ENCODE measurements at regions not wholly inside any gene's neighbourhood (a gene's known extent, or its start where the extent isn't known, plus 50 kb on each side); places are given as distances from the start of the nearest gene placed in this dataset.

DNA sequence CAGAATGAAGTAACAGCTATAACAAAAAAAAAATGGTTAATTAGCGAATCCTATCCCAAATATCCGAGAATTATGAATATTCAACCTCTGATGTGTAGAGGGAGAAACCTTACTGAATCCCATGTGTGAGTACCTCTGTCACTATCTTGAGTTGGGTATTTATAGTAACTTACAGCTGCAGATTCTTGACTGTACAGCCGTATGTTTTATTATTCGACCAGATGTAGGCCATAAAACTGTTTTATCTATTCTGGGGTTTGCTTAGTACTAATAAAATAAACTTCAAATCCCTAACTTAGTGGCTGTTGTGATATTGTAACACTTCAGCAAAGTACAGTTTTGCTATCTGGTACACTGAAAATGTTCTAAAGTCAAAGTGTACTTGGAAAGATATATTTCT, 120.0 kb downstream of the EFNB2 start:
- Mint-ChIP-seq H3K9me3 (ENCODE audit: low read depth) (no peaks in the 10 kb centered on the region), H3K4me1 (ENCODE audit: low read depth) (no peaks in the 10 kb centered on the region), H3K27ac (ENCODE audit: unreplicated experiment) (no peak overlapping the region), H3K36me3 (ENCODE audit: low read depth) (no peaks in the 10 kb centered on the region), H3K4me3 (ENCODE audit: unreplicated experiment) (no peak overlapping the region), H3K27me3 (ENCODE audit: low read depth) (no peaks in the 10 kb centered on the region)
- DNase-seq (ENCODE audit: low spot score): no peak
- TF ChIP-seq, protein P1, sequence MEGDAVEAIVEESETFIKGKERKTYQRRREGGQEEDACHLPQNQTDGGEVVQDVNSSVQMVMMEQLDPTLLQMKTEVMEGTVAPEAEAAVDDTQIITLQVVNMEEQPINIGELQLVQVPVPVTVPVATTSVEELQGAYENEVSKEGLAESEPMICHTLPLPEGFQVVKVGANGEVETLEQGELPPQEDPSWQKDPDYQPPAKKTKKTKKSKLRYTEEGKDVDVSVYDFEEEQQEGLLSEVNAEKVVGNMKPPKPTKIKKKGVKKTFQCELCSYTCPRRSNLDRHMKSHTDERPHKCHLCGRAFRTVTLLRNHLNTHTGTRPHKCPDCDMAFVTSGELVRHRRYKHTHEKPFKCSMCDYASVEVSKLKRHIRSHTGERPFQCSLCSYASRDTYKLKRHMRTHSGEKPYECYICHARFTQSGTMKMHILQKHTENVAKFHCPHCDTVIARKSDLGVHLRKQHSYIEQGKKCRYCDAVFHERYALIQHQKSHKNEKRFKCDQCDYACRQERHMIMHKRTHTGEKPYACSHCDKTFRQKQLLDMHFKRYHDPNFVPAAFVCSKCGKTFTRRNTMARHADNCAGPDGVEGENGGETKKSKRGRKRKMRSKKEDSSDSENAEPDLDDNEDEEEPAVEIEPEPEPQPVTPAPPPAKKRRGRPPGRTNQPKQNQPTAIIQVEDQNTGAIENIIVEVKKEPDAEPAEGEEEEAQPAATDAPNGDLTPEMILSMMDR (IDR thresholded peaks at IDR 0.05): no peak

DNA sequence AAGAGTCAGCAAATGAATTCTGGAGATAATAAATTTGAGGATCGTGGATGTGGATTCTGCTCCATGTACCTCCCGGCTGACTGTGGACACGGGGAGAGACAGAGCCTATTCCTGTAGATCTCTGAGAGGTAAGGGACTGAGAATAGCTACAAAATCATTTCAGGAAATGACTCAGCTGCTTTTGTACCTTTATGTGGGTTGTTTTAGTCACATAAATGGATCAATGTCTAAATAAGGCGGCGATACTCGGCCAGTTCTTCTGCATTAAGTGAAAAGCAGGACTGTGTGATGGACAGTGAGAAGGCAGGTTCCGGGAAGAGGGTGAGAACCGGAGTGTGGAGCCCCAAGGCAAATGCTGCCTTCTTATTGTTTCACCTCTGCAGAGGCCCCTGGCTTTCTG, 128.1 kb downstream of the EFNB2 start:
- Mint-ChIP-seq H3K36me3 (ENCODE audit: low read depth) (no peaks in the 10 kb centered on the region), H3K27me3 (ENCODE audit: low read depth) (no peaks in the 10 kb centered on the region), H3K27ac (ENCODE audit: unreplicated experiment) (no peak overlapping the region), H3K4me1 (ENCODE audit: low read depth) (peaks cover 5% of the 10 kb centered on the region), H3K9me3 (ENCODE audit: low read depth) (peaks cover 4% of the 10 kb centered on the region), H3K4me3 (ENCODE audit: unreplicated experiment) (no peak overlapping the region)
- TF ChIP-seq, protein P1 (IDR thresholded peaks at IDR 0.05): no peak
- no peak for DNase-seq (ENCODE audit: low spot score)

- no peak for DNase-seq (ENCODE audit: low spot score)
- no peak overlapping the region for H3K27ac Mint-ChIP-seq (ENCODE audit: unreplicated experiment)
- H3K27me3 Mint-ChIP-seq (ENCODE audit: low read depth): no peaks in the 10 kb centered on the region
- H3K36me3 Mint-ChIP-seq (ENCODE audit: low read depth): no peaks in the 10 kb centered on the region
- TF ChIP-seq, protein P1 (IDR thresholded peaks at IDR 0.05): no peak
- H3K4me1 Mint-ChIP-seq (ENCODE audit: low read depth): peaks cover 5% of the 10 kb centered on the region
- no peak overlapping the region for H3K4me3 Mint-ChIP-seq (ENCODE audit: unreplicated experiment)
- peaks cover 4% of the 10 kb centered on the region for H3K9me3 Mint-ChIP-seq (ENCODE audit: low read depth)
Measured at GRCh38 chr13:106405731-106406130, 129.7 kb downstream of the EFNB2 start.

DNA sequence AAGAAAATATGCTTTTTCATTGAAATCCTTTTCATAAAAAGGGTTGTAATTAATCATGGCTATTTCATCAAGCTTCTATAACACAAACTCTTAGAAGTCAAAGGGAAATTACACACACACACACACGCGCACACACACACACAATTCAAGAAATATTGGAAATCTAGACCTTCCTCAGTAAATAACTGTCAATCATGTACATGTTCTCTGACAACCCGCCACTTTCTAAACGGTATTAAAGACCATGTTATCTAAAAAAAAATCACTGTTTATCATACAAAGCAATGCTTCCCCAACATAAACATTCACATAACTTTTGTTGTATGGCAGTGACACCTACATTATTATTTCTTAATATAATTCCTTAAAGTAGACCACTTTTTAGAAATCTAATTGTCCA, 132.2 kb downstream of the EFNB2 start:
- TF ChIP-seq, protein P1 (IDR thresholded peaks at IDR 0.05): no peak
- Mint-ChIP-seq H3K9me3 (ENCODE audit: low read depth) (no peaks in the 10 kb centered on the region), H3K27ac (ENCODE audit: unreplicated experiment) (no peak overlapping the region), H3K4me3 (ENCODE audit: unreplicated experiment) (no peak overlapping the region), H3K27me3 (ENCODE audit: low read depth) (no peaks in the 10 kb centered on the region), H3K36me3 (ENCODE audit: low read depth) (no peaks in the 10 kb centered on the region), H3K4me1 (ENCODE audit: low read depth) (peaks cover 5% of the 10 kb centered on the region)
- no peak for DNase-seq (ENCODE audit: low spot score)

GRCh38 chr13:106402866-106403265, 132.6 kb downstream of the EFNB2 start:
- Mint-ChIP-seq H3K4me3 (ENCODE audit: unreplicated experiment) (no peak overlapping the region), H3K4me1 (ENCODE audit: low read depth) (peaks cover 5% of the 10 kb centered on the region), H3K9me3 (ENCODE audit: low read depth) (no peaks in the 10 kb centered on the region), H3K27me3 (ENCODE audit: low read depth) (no peaks in the 10 kb centered on the region), H3K36me3 (ENCODE audit: low read depth) (no peaks in the 10 kb centered on the region), H3K27ac (ENCODE audit: unreplicated experiment) (no peak overlapping the region)
- TF ChIP-seq, protein P1 (IDR thresholded peaks at IDR 0.05): no peak
- DNase-seq (ENCODE audit: low spot score): no peak

Measured in chondrocyte (in vitro differentiated cells).